ENCODE measurements at regions not wholly inside any gene's neighbourhood (a gene's known extent, or its start where the extent isn't known, plus 50 kb on each side); places are given as distances from the start of the nearest gene placed in this dataset.

DNA sequence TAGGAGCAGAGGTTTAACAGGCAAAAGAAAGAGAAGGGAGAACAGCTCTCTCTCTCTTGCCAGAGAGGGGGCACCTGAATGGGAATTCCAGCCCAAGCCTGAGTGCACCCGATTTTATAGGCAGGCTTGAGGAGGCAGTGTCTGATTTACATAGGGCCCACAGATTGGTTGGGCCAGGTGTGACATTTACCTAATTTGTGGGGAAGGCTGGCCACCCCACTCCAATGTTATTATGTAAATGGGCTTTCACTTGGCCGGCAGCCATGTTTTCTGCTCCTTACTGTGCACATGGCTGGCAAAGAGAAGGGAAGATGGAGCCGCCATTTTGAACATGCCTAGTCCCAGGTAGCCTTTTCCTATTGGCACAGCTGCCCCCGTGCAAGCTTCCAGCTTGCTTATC, 735.5 kb upstream of the AUTS2 start:
- peaks cover 2% of the 10 kb centered on the region for H3K27me3 Mint-ChIP-seq (ENCODE audit: insufficient read depth, low read depth, poor library complexity)

More for the DNA sequence above, 735.5 kb upstream of the AUTS2 start:
- no peaks in the 10 kb centered on the region for H3K4me1 Mint-ChIP-seq
- H3K9me3 Mint-ChIP-seq, result peaks cover 98% of the 10 kb centered on the region
- H3K27ac ChIP-seq (ENCODE audit: low read depth), result no peak overlapping the region
- TF ChIP-seq, protein P1, sequence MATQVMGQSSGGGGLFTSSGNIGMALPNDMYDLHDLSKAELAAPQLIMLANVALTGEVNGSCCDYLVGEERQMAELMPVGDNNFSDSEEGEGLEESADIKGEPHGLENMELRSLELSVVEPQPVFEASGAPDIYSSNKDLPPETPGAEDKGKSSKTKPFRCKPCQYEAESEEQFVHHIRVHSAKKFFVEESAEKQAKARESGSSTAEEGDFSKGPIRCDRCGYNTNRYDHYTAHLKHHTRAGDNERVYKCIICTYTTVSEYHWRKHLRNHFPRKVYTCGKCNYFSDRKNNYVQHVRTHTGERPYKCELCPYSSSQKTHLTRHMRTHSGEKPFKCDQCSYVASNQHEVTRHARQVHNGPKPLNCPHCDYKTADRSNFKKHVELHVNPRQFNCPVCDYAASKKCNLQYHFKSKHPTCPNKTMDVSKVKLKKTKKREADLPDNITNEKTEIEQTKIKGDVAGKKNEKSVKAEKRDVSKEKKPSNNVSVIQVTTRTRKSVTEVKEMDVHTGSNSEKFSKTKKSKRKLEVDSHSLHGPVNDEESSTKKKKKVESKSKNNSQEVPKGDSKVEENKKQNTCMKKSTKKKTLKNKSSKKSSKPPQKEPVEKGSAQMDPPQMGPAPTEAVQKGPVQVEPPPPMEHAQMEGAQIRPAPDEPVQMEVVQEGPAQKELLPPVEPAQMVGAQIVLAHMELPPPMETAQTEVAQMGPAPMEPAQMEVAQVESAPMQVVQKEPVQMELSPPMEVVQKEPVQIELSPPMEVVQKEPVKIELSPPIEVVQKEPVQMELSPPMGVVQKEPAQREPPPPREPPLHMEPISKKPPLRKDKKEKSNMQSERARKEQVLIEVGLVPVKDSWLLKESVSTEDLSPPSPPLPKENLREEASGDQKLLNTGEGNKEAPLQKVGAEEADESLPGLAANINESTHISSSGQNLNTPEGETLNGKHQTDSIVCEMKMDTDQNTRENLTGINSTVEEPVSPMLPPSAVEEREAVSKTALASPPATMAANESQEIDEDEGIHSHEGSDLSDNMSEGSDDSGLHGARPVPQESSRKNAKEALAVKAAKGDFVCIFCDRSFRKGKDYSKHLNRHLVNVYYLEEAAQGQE (IDR thresholded peaks at IDR 0.05; ENCODE audit: unreplicated experiment), result no peak
- TF ChIP-seq POLR2AphosphoS5 (IDR thresholded peaks at IDR 0.05; ENCODE audit: low read depth) (no peak), ZNF331 (CRISPR knock-in tag; IDR thresholded peaks at IDR 0.05; ENCODE audit: low read depth) (no peak), CREB1 (CRISPR knock-in tag; IDR thresholded peaks at IDR 0.05; ENCODE audit: low read depth) (no peak), STAT1 (IDR thresholded peaks at IDR 0.05; ENCODE audit: unreplicated experiment) (no peak), JUNB (IDR thresholded peaks at IDR 0.05; ENCODE audit: unreplicated experiment) (no peak), ZNF114 (CRISPR knock-in tag; IDR thresholded peaks at IDR 0.05) (no peak), NANOG (IDR thresholded peaks at IDR 0.05; ENCODE audit: borderline replicate concordance) (no peak), EZH2phosphoT487 (IDR thresholded peaks at IDR 0.05; ENCODE audit: unreplicated experiment) (no peak)
- TF ChIP-seq, protein P2, sequence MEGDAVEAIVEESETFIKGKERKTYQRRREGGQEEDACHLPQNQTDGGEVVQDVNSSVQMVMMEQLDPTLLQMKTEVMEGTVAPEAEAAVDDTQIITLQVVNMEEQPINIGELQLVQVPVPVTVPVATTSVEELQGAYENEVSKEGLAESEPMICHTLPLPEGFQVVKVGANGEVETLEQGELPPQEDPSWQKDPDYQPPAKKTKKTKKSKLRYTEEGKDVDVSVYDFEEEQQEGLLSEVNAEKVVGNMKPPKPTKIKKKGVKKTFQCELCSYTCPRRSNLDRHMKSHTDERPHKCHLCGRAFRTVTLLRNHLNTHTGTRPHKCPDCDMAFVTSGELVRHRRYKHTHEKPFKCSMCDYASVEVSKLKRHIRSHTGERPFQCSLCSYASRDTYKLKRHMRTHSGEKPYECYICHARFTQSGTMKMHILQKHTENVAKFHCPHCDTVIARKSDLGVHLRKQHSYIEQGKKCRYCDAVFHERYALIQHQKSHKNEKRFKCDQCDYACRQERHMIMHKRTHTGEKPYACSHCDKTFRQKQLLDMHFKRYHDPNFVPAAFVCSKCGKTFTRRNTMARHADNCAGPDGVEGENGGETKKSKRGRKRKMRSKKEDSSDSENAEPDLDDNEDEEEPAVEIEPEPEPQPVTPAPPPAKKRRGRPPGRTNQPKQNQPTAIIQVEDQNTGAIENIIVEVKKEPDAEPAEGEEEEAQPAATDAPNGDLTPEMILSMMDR (conservative IDR thresholded peaks at IDR 0.05; ENCODE audit: low read depth in 2 of 2), result no peak
- TF ChIP-seq, protein P3, sequence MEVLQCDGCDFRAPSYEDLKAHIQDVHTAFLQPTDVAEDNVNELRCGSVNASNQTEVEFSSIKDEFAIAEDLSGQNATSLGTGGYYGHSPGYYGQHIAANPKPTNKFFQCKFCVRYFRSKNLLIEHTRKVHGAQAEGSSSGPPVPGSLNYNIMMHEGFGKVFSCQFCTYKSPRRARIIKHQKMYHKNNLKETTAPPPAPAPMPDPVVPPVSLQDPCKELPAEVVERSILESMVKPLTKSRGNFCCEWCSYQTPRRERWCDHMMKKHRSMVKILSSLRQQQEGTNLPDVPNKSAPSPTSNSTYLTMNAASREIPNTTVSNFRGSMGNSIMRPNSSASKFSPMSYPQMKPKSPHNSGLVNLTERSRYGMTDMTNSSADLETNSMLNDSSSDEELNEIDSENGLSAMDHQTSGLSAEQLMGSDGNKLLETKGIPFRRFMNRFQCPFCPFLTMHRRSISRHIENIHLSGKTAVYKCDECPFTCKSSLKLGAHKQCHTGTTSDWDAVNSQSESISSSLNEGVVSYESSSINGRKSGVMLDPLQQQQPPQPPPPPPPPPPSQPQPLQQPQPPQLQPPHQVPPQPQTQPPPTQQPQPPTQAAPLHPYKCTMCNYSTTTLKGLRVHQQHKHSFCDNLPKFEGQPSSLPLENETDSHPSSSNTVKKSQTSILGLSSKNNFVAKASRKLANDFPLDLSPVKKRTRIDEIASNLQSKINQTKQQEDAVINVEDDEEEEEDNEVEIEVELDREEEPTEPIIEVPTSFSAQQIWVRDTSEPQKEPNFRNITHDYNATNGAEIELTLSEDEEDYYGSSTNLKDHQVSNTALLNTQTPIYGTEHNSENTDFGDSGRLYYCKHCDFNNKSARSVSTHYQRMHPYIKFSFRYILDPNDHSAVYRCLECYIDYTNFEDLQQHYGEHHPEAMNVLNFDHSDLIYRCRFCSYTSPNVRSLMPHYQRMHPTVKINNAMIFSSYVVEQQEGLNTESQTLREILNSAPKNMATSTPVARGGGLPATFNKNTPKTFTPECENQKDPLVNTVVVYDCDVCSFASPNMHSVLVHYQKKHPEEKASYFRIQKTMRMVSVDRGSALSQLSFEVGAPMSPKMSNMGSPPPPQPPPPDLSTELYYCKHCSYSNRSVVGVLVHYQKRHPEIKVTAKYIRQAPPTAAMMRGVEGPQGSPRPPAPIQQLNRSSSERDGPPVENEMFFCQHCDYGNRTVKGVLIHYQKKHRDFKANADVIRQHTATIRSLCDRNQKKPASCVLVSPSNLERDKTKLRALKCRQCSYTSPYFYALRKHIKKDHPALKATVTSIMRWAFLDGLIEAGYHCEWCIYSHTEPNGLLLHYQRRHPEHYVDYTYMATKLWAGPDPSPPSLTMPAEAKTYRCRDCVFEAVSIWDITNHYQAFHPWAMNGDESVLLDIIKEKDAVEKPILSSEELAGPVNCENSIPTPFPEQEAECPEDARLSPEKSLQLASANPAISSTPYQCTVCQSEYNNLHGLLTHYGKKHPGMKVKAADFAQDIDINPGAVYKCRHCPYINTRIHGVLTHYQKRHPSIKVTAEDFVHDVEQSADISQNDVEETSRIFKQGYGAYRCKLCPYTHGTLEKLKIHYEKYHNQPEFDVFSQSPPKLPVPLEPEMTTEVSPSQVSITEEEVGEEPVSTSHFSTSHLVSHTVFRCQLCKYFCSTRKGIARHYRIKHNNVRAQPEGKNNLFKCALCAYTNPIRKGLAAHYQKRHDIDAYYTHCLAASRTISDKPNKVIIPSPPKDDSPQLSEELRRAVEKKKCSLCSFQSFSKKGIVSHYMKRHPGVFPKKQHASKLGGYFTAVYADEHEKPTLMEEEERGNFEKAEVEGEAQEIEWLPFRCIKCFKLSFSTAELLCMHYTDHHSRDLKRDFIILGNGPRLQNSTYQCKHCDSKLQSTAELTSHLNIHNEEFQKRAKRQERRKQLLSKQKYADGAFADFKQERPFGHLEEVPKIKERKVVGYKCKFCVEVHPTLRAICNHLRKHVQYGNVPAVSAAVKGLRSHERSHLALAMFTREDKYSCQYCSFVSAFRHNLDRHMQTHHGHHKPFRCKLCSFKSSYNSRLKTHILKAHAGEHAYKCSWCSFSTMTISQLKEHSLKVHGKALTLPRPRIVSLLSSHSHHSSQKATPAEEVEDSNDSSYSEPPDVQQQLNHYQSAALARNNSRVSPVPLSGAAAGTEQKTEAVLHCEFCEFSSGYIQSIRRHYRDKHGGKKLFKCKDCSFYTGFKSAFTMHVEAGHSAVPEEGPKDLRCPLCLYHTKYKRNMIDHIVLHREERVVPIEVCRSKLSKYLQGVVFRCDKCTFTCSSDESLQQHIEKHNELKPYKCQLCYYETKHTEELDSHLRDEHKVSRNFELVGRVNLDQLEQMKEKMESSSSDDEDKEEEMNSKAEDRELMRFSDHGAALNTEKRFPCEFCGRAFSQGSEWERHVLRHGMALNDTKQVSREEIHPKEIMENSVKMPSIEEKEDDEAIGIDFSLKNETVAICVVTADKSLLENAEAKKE (CRISPR knock-in tag; IDR thresholded peaks at IDR 0.05), result no peak
- TF ChIP-seq, protein P4, sequence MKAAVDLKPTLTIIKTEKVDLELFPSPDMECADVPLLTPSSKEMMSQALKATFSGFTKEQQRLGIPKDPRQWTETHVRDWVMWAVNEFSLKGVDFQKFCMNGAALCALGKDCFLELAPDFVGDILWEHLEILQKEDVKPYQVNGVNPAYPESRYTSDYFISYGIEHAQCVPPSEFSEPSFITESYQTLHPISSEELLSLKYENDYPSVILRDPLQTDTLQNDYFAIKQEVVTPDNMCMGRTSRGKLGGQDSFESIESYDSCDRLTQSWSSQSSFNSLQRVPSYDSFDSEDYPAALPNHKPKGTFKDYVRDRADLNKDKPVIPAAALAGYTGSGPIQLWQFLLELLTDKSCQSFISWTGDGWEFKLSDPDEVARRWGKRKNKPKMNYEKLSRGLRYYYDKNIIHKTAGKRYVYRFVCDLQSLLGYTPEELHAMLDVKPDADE (IDR thresholded peaks at IDR 0.05), result no peak
- no peaks in the 10 kb centered on the region for H3F3A ChIP-seq (replicated peaks; ENCODE audit: low read depth)
- no peak overlapping the region for H3K4me3 ChIP-seq
- H3K4me3 Mint-ChIP-seq, result no peak overlapping the region
- no peaks in the 10 kb centered on the region for H3K36me3 ChIP-seq (ENCODE audit: insufficient read depth)
- no peaks in the 10 kb centered on the region for H3K27me3 ChIP-seq (ENCODE audit: insufficient read depth)
- no peak overlapping the region for H3K27ac Mint-ChIP-seq
- H3K4me1 ChIP-seq (ENCODE audit: insufficient read depth), result peaks cover 8% of the 10 kb centered on the region
- no peak overlapping the region for H2AFZ ChIP-seq
- H3K4me2 ChIP-seq, result no peak overlapping the region
- ATAC-seq, result no peak
- no peak for DNase-seq (ENCODE audit: low spot score)
- no peaks in the 10 kb centered on the region for H4K20me1 ChIP-seq (replicated peaks; ENCODE audit: insufficient read depth)
- no peaks in the 10 kb centered on the region for H3K79me2 ChIP-seq (replicated peaks; ENCODE audit: insufficient read depth)
- peaks cover 40% of the 10 kb centered on the region for H3K36me3 Mint-ChIP-seq (ENCODE audit: low read depth)
- H3K9me2 ChIP-seq (ENCODE audit: insufficient read depth), result no peaks in the 10 kb centered on the region
